ENCODE measurements at regions not wholly inside any gene's neighbourhood (a gene's known extent, or its start where the extent isn't known, plus 50 kb on each side); places are given as distances from the start of the nearest gene placed in this dataset.

- H4K20me1 ChIP-seq (ENCODE audit: insufficient read depth, poor library complexity, severe bottlenecking) = no peaks in the 10 kb centered on the region
- DNase-seq (ENCODE audit: low spot score) = no peak
- H3K9me2 ChIP-seq (replicated peaks; ENCODE audit: insufficient read depth) = no peaks in the 10 kb centered on the region
- H3K4me3 ChIP-seq = no peak overlapping the region
- H3K27ac ChIP-seq = no peak overlapping the region
- no peak overlapping the region for H3K4me2 ChIP-seq
- WGBS (ENCODE audit: low lambda C conversion rate, missing lambda C conversion rate) = 82% methylated on average over 1 of the region's 1 CpG
- H3K9me3 ChIP-seq (ENCODE audit: low read depth) = no peaks in the 10 kb centered on the region
- H3K36me3 ChIP-seq (replicated peaks; ENCODE audit: insufficient read depth, low read depth) = no peaks in the 10 kb centered on the region
- no peaks in the 10 kb centered on the region for H3K4me1 ChIP-seq (ENCODE audit: insufficient read depth)
- no peak for TF ChIP-seq CTCF (IDR thresholded peaks at IDR 0.05; ENCODE audit: poor library complexity)
- no peak for TF ChIP-seq EZH2phosphoT487 (IDR thresholded peaks at IDR 0.05; ENCODE audit: low read depth, severe bottlenecking, unreplicated experiment)
- no peak for TF ChIP-seq EZH2 (IDR thresholded peaks at IDR 0.05; ENCODE audit: borderline replicate concordance)
- H3K27me3 ChIP-seq = no peaks in the 10 kb centered on the region
- no peak overlapping the region for H2AFZ ChIP-seq
- no peaks in the 10 kb centered on the region for H3K79me2 ChIP-seq
Observed at GRCh38 chr4:79607979-79608378, 200.0 kb upstream of the GK2 start.

DNA sequence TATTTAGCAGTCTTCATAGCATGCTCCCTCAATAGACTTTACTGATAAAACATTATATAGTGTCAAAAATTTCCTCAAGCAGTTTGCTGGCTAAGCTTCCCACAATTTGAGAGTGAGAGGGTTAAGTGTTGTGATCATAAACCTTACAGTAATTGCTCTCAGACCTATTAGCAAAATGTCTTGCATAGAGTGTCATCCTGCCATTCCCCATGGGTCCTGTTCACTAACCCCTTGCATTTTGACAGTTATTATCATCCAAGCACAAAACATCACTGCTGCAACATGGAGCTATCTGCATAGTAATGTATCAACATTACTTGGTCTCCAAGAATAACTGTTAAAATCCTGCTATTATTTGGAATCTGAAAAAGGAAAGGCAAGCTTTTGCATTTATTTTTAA, 196.1 kb upstream of the GK2 start:
- Histone ChIP-seq H3K27ac (no peak overlapping the region), H3K4me3 (no peak overlapping the region), H3K36me3 (replicated peaks; ENCODE audit: insufficient read depth, low read depth) (no peaks in the 10 kb centered on the region), H2AFZ (no peak overlapping the region), H3K79me2 (no peaks in the 10 kb centered on the region), H3K4me2 (no peak overlapping the region), H3K4me1 (ENCODE audit: insufficient read depth) (no peaks in the 10 kb centered on the region), H3K9me2 (replicated peaks; ENCODE audit: insufficient read depth) (no peaks in the 10 kb centered on the region), H3K27me3 (no peaks in the 10 kb centered on the region), H3K9me3 (ENCODE audit: low read depth) (no peaks in the 10 kb centered on the region), H4K20me1 (ENCODE audit: insufficient read depth, poor library complexity, severe bottlenecking) (no peaks in the 10 kb centered on the region)
- no peak for DNase-seq (ENCODE audit: low spot score)
- TF ChIP-seq CTCF (IDR thresholded peaks at IDR 0.05; ENCODE audit: poor library complexity) (no peak), EZH2 (IDR thresholded peaks at IDR 0.05; ENCODE audit: borderline replicate concordance) (no peak), EZH2phosphoT487 (IDR thresholded peaks at IDR 0.05; ENCODE audit: low read depth, severe bottlenecking, unreplicated experiment) (no peak)

DNA sequence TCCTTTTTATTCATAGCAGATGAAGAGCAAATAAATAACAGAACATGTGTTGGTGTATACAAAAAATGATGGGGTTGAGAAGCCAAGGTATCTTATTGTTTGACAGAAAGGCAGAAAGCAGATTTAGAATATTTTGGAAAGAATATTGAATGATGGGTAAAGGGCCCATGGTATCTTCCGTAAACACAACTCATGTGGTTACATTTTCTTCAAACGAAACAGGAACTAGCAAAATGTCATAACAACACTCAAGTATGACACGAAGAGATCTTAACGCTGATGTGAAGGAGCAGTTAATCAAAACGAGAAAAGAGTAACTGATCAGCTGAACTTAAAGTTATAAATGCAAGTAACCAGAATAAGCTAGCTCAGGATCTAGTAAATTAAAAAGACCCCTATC, 195.7 kb upstream of the GK2 start:
- no peaks in the 10 kb centered on the region for H3K4me1 ChIP-seq (ENCODE audit: insufficient read depth)
- no peaks in the 10 kb centered on the region for H3K79me2 ChIP-seq
- no peaks in the 10 kb centered on the region for H3K27me3 ChIP-seq
- H3K4me3 ChIP-seq = no peak overlapping the region
- H4K20me1 ChIP-seq (ENCODE audit: insufficient read depth, poor library complexity, severe bottlenecking) = no peaks in the 10 kb centered on the region
- no peaks in the 10 kb centered on the region for H3K9me2 ChIP-seq (replicated peaks; ENCODE audit: insufficient read depth)
- no peak for DNase-seq (ENCODE audit: low spot score)
- H3K27ac ChIP-seq = no peak overlapping the region
- H3K9me3 ChIP-seq (ENCODE audit: low read depth) = no peaks in the 10 kb centered on the region
- no peak overlapping the region for H3K4me2 ChIP-seq
- H3K36me3 ChIP-seq (replicated peaks; ENCODE audit: insufficient read depth, low read depth) = no peaks in the 10 kb centered on the region
- 77% methylated on average over 5 of the region's 5 CpGs for WGBS (ENCODE audit: low lambda C conversion rate, missing lambda C conversion rate)
- no peak overlapping the region for H2AFZ ChIP-seq
- no peak for TF ChIP-seq CTCF (IDR thresholded peaks at IDR 0.05; ENCODE audit: poor library complexity)

DNA sequence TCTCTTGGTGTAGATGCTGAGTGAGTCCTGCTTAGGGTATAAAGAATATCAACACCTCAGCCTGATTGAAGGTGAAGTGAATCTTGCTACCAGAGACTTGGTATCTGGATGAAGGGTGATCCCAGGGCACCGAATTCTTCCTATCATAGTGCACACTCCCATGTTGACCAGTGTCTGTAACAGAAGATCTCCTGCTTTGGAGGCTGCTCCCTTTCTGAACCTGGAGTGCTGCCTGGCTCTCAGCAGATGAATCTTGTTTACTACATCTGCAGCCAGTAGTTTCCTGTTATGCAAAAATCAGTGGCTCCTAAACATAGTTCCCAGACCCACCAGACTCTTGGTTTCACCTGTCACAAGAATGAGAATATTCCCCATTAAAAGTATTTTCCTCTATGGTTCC, 191.7 kb upstream of the GK2 start:
- H3K9me3 ChIP-seq (ENCODE audit: low read depth) = no peaks in the 10 kb centered on the region
- no peak for TF ChIP-seq EZH2 (IDR thresholded peaks at IDR 0.05; ENCODE audit: borderline replicate concordance)
- no peak for TF ChIP-seq EZH2phosphoT487 (IDR thresholded peaks at IDR 0.05; ENCODE audit: low read depth, severe bottlenecking, unreplicated experiment)
- TF ChIP-seq CTCF (IDR thresholded peaks at IDR 0.05; ENCODE audit: poor library complexity) = no peak
- no peak overlapping the region for H2AFZ ChIP-seq
- no peak overlapping the region for H3K4me3 ChIP-seq
- DNase-seq (ENCODE audit: low spot score) = no peak
- 91% methylated on average over 1 of the region's 1 CpG for WGBS (ENCODE audit: low lambda C conversion rate, missing lambda C conversion rate)
- no peaks in the 10 kb centered on the region for H4K20me1 ChIP-seq (ENCODE audit: insufficient read depth, poor library complexity, severe bottlenecking)
- H3K27ac ChIP-seq = no peak overlapping the region
- H3K27me3 ChIP-seq = no peaks in the 10 kb centered on the region
- no peaks in the 10 kb centered on the region for H3K4me1 ChIP-seq (ENCODE audit: insufficient read depth)
- no peak overlapping the region for H3K4me2 ChIP-seq
- H3K36me3 ChIP-seq (replicated peaks; ENCODE audit: insufficient read depth, low read depth) = no peaks in the 10 kb centered on the region
- H3K9me2 ChIP-seq (replicated peaks; ENCODE audit: insufficient read depth) = no peaks in the 10 kb centered on the region
- H3K79me2 ChIP-seq = no peaks in the 10 kb centered on the region

All from hepatocyte (in vitro differentiated cells).